ENCODE measurements at regions not wholly inside any gene's neighbourhood (a gene's known extent, or its start where the extent isn't known, plus 50 kb on each side); places are given as distances from the start of the nearest gene placed in this dataset.

DNA sequence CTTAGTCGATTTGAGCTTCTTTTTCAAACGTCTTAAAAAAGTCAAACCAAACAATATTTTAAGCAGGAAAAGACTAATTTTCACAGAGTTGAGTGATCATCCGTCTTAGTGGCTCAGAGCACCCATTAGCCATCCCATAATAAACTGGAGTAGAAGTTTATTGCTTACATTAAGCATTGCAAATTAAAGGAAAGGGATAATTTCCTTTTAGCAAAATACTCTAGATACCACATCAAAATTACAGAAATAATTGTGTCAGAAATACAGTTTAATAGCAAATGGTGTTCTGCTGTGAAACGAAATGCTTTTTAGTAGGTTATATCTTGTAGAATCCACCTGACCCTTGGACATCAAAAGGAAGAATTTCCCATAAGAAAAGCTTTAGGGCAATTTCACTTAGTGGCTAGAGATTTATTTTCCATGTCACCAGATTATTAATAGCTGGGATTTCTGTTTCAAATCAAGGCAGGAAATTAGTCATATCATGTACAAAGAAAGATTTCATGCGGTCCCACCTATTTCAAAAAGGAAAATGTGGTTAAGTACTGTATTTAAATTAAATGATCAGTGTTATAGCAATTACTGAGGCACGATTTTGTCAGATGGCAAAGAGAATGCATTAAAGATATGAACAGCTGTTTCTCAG, 96.2 kb downstream of the NPTX2 start:
- in situ Hi-C loops (cut with MboI; ENCODE audit: low sequenced_read_pairs, unreplicated experiment), result no loop called here
- DNase-seq (ENCODE audit: low spot score), result no peak
- TF ChIP-seq CTCF (IDR thresholded peaks at IDR 0.05; ENCODE audit: borderline replicate concordance, control extremely low read depth, extremely low read depth, insufficient read depth, missing control alignments), result no peak

- no peak for TF ChIP-seq CTCF (IDR thresholded peaks at IDR 0.05; ENCODE audit: borderline replicate concordance, control extremely low read depth, extremely low read depth, insufficient read depth, missing control alignments)
- no peak for DNase-seq (ENCODE audit: low spot score)
- in situ Hi-C loops (cut with MboI; ENCODE audit: low sequenced_read_pairs, unreplicated experiment), result no loop called here
Measured at GRCh38 chr7:98719396-98719795, 102.3 kb downstream of the NPTX2 start.

DNA sequence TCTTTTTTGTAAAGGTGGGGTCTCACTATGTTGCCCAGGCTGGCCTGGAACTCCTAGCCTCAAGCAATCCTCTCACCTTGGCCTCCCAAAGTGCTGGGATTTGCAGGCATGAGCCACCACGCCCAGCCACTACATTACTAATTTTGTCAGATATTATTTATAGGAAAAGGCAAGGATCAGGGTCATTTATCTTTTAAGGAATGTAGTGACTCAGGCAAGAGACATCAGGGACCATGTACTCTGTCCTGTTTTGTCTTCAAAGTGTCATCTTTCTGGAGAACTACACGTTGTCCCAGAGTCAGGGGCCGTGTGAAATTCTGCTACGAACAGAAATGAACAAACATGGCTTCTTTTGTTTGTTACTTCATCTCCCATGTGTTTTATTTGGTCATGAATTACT, 105.3 kb downstream of the NPTX2 start:
- TF ChIP-seq CTCF (IDR thresholded peaks at IDR 0.05; ENCODE audit: borderline replicate concordance, control extremely low read depth, extremely low read depth, insufficient read depth, missing control alignments), result no peak
- in situ Hi-C loops (cut with MboI; ENCODE audit: low sequenced_read_pairs, unreplicated experiment), result no loop called here
- DNase-seq (ENCODE audit: low spot score), result no peak

DNA sequence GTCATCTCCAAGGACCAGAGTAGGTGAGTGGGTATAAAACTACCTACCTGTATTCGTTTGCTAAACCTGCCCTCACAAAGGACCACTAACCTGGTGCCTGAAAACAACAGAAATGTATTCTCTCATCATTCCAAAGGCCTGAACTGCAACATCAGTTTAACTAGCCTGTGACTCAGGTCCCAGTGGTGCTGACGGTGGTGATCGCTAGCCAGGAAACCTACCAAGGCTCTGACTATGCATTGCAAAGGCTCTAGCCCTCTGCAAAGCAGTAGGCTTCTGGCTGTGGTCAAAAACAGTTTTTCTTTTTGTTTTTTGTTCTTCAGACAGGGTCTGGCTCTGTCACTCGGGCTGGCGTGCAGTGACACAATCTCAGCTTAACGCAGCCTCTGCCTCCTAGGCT, 107.5 kb downstream of the NPTX2 start:
- in situ Hi-C loops (cut with MboI; ENCODE audit: low sequenced_read_pairs, unreplicated experiment), result no loop called here
- TF ChIP-seq CTCF (IDR thresholded peaks at IDR 0.05; ENCODE audit: borderline replicate concordance, control extremely low read depth, extremely low read depth, insufficient read depth, missing control alignments), result no peak
- DNase-seq (ENCODE audit: low spot score), result no peak

DNA sequence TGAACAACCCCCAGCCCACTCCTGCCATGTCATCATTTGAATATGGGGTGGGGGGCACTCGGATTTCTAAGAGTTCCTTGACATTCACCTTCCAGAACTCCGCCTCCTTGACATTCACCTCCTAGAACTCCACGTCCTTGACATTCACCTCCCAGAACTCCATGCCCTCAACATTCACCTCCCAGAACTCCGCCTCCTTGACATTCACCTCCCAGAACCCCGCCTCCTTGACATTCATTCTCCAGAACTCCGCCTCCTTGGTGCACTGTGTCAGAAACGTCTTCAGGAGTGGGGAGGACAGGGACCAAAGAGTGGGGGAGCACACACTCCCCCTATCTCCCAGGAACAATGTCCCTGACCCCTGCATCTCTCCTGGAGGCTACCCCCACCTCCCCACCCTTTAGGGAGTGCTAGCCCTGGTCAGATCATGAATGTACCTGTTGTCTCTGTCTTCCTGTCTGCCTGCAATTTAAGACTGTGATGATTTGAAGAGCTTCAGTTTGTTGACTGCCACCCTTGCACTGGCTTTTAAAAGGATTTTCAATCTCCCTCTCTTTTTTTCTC, 110.1 kb downstream of the NPTX2 start:
- in situ Hi-C loops (cut with MboI; ENCODE audit: low sequenced_read_pairs, unreplicated experiment), result no loop called here
- DNase-seq (ENCODE audit: low spot score), result no peak
- no peak for TF ChIP-seq CTCF (IDR thresholded peaks at IDR 0.05; ENCODE audit: borderline replicate concordance, control extremely low read depth, extremely low read depth, insufficient read depth, missing control alignments)

- no peak for TF ChIP-seq CTCF (IDR thresholded peaks at IDR 0.05; ENCODE audit: borderline replicate concordance, control extremely low read depth, extremely low read depth, insufficient read depth, missing control alignments)
- DNase-seq (ENCODE audit: low spot score), result no peak
- in situ Hi-C loops (cut with MboI; ENCODE audit: low sequenced_read_pairs, unreplicated experiment), result no loop called here
Measured at GRCh38 chr7:98728555-98728954, 111.5 kb downstream of the NPTX2 start.
